Activated T-cell treated with anti-CD3 and anti-CD28 coated beads for 1 hour (primary cell): ENCODE measurements at regions not wholly inside any gene's neighbourhood (a gene's known extent, or its start where the extent isn't known, plus 50 kb on each side); places are given as distances from the start of the nearest gene placed in this dataset.

Source experiments
- DNase-seq: peaks from one replicate; pipeline ENCODE4 v3.0.0-alpha.2; 2020; ENCODE audit warnings: low read depth

DNA sequence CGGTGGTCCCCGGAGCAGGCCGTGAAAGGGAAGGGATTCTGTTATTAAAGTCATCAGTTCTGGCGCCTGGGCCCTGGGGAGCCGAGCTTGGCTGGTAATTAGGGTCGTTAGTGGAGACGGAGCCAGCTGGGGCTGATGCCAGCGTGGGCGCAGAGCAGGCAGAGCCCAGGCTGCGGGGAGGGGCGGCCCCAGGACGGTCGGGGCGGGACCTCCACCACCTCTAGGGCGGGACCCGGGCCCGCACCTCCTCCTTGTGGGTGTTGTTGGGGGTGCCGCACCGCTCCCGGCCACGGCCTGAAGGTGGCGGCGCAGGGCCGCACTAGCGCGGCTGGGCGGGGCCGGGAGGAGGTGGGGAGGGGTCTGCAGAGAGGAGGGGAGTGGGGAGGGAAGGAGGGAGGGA, 470.6 kb downstream of the PTPRU start:
- DNase-seq, result no peak

DNA sequence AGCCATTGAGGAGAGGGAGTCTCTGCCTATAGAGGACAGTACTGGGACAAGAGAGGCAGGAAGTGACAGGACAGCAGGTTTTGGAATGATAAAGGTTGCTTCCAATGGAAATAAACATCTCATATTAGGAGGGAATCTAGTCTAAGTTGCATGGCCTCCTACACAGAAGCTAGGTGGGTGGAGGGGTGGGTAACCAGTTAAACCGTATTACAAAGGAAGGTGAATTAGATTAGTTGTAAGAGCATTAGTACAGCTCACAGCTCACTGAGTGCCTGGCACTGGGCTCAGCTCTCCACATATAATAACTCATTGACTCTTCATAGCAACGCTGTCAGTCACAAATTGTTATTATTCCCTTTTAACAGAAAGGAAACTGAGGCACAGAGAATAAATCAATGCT, 468.1 kb downstream of the PTPRU start:
- no peak for DNase-seq

DNA sequence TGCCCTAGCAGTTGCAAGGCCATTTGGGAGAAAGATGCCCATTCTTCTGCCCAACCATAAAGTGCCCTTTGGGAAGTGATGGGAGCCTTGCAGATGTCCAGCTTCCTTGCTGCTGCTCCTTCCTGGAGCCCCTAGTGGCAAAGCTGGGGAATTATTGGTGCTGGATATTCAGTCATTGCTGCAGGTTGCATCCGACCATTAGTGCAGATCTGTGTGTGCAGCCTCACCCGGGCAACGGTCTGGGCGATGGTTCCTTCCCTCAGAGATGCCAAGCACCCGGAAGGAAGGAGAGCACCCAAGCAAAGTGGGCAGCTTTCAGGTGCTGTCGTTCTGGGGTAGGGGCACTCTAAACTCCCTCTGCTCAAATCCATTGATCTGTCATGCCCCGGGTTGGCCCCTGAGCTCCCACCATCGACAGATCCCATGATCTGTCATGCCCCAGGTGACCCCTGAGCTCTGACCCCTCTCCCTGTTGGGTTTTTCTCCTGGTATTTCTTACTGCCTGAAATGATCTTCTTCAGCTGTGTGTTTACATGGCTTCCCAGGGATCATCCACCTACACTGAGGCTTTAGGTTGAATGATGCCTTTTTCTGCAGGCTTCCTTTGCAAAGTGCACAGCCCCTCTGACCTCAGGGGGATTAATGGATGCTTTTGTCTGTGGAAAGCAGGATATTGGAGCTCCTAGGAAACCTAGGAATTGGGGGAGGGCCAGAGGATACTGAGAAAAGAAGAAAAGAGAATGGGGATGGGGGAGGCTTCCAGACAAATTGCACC, 467.5 kb downstream of the PTPRU start:
- DNase-seq, result no peak

DNA sequence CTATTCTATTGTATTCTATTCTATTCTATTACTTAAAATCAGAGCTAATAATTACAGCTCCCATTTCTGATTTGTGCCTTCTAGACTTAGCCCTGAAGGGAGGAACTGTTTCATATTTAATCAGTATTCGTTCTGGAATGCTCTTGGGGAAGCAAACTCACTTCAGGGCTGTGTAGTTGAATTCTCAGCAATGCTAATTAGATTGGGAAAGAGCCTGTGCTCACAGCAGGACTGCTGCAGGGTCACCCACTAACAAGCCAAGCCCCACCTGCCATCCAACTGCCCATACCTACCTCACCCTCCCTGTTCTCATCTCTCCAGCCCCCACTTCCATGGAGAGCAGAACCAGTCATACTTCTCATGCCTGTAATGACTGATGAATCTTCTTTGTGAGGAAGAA, 464.2 kb downstream of the PTPRU start:
- no peak for DNase-seq

DNA sequence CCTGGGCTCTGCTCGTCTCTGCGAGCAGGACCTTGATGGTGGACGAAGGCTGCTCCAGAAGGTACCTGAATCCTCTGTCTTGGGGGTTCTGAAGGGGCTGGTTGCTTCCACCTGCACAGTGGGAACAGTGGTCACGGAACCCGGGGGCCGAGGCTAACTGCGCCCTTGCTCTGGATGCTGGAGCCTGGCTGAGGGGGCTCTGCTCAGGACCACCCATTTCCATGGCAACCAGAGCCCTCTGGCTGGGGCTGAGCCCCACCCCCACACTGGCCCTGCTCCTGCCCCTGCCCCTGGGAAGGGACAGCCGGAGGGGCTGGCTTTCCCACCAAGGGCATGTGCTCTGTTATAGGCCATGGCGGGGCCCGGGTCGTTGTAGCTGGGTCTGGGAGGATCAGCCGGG, 462.3 kb downstream of the PTPRU start:
- no peak for DNase-seq

DNA sequence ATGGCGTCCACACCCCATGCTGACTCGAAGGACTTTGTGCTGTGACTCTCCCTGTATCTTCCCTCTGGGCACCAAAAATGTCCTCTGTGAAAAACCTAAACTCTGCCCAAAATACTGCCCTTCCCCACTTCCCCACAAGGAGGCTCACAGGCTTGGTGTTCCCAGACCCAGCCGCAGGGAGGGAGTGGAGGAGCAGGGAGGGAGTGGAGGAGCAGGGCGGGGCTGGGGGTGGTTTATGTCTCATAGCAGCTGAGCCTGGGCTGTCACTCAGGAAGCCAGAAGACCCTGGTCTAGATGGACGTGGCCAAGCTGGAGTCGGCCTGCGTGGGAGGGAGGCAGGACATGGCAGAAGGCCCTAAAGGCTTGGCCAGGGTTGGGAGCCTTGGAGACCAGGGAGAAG, 461.7 kb downstream of the PTPRU start:
- no peak for DNase-seq

DNA sequence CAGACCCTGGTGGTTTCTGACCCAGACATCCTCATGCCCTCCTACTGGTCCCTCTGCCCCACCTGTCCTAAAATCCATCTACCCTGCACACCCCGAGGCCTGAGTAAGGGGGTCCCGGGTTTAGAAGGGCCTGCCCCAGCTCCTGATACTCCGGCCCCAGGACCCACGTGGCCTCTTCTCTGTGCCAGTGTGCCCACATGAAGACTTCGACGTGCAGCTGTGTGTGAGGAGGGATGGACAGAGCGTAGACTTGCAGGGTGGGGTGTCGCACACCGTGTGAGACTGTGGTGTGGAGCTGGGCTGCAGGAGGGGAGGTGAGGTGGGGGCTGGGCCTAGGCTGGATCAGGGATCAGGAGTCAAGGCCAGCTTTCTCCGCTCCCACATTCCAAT, 461.1 kb downstream of the PTPRU start:
- DNase-seq, result no peak

DNA sequence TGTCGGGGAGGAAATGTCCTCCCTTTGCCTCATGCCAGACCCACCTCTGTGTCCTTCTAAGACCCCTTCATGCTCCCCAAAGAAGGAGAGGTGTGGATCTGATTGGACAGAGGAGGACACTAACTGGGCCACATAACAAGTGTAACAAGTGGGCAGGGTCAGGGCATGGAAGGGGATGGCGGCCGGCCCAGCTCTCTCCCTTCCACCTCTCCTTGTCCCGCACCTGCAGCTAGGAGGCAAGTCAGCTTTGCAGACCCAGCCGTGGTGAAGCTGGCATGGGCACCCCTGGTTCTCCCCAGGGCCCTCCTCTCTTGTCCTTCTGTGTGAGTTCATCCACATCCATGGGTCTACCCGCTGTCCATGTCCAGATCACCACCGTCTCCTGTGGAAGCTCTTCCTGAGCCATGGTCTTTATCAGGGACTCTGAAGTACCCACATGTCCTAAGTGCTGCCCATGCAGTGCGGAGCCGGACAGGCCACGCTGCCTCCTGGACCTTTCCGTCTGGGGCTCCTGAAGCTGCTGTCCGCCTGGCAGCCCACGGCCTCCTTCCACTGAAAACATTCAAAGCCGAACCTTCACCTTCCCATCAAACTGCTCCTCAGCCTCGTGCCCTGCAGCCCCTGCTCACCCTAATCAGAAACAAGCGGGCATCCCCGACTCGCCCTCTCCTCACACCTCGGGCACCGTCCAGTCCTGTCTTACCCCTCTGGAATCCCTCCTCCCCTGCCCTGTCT, 460.5 kb downstream of the PTPRU start:
- DNase-seq, result no peak

DNA sequence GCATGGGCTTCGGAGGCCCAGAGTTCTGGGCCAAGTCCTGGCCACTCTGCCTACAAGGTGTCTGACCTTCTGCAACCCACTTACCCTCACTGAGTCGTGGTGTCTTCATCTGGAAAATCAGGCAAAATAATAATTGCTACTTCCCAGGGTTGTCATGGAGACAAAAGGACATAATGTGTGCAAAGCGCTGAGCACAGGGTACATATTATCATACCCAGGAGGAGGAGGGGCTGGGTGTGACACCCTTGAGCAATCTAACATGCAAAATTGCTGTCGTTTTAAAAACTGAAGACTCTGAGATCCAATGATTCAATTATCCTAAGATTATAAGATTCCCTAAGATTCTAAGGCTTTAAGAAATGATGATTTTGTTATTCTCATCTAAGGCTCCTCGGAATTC, 459.5 kb downstream of the PTPRU start:
- DNase-seq, result no peak

DNA sequence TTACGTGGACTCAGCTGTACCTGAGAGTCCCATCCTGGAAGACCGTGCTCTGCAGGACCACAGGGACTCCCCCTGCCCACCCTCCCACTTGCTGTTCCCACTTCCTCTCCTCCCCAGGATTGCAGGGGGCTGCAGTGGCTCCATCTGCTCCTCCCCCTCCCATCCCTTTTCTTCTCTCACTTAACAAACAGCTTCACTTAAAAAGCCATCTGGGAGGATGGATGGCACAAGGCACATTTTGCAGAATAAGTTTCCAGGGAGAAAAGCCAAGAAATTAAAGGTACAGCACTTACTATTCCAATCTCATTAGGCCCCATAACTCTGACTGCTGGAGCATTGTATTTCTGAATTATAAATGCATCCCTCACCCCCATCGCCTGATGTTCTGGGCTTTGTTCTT, 458.7 kb downstream of the PTPRU start:
- DNase-seq, result no peak

DNA sequence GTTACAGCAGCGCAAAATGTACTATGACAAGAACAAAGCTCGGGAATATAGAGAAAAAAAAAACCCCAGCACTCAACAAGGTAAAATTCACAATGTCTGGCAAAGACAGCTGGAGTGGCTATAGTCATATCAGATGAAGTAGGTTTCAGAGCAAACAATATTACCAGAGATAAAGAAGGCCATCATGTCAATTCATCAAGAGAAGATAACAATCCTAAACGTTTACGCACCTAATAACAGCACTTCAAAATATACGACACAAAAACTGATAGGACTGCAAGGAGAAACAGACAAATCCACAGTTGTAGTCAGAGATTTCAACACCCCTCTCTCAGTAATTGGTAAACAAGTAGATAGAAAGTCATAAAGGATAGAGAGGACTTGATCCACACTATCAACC, 455.2 kb downstream of the PTPRU start:
- DNase-seq, result no peak

DNA sequence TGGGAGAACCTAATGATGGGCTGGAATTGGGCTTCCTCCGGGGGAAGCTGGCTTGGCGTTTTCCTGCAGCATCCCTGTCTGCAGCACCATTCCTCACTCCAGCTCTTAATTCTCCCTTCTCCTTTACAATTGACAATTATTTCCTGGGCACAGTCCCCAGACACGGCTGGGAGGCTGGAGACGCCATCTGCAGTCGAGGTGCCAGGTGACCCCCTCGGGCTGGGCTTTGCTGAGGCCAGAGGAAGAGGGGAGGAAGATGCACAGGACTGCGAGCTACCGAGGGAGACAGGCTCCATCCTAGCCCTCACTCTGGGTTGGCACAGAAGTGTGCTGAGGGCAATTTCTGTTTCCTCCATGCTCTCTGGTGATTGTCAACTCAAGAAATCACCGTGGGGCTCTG, 453.8 kb downstream of the PTPRU start:
- DNase-seq, result no peak

DNA sequence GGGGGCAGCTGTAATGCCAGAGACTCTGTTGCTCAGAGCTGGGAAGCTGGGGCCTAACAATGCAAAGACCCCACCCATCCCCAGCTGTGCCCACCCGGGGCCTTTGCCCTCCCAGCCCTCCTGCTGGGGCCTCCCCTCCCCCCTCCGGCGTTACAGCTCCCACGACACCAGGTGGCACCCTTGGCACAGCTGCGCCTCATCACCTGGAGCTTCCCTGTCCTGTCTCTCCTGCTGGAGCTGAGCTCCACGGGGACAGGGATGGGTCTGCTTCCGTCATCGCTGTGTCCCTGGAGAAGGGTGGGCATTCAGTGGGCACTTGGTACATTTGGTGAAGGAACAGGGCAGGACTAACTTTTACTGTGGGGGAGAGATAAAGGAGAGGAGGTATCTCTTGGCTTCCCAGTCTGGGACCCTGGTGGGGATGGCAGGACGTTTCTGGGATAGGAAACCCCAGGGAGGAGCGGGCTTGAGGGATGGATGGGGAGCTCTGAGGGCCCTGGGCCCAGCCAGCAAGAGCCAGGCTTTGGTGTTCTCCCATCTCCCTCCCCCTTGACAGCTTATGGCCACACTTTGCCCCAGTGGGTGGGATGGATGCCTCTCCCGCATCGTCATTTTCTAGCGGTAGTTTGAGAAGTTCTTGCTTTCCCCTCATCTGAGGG, 453.2 kb downstream of the PTPRU start:
- no peak for DNase-seq

DNA sequence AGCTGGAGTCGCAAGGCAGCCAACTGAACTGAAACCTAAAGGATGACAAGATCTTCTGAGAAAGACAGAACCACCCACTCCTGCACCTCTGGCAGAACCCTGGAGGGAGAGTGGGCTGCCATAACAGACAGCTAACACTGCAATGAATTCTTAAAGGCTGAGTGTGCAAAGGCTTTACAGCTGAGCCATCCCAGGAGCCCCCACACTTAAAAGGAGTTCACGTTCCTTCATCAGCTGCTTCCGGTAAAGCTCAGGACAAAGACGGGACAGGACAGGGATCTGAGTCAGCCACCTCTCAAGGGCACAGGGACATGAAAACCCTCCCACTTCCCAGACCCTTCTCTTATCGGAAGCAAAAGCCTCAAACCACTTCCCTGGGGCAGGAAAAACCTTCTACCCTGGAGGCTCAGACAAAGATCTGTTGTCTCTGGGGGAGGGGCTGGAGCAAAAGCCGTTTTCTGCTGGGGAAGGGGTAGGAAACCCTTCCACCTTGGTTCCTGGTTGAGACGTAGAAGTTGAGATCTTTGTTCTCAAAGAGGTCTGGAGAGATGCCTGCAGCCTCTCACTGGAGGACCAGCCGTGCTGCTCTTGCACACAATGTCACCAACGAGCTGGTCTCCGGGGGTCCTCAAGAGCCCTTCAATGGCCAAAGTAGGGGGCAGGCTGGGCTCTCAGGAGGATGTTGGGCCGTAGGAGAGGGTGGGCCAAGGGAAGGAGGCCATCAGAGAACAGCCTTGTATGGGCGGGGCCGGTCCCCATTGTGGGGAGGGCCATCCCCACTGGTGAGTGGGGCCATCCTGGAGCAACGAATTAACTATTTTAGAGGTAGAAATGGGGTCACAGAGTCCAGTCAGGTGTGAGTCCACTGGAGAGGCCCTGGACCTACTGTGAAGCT, 452.4 kb downstream of the PTPRU start:
- no peak for DNase-seq

DNA sequence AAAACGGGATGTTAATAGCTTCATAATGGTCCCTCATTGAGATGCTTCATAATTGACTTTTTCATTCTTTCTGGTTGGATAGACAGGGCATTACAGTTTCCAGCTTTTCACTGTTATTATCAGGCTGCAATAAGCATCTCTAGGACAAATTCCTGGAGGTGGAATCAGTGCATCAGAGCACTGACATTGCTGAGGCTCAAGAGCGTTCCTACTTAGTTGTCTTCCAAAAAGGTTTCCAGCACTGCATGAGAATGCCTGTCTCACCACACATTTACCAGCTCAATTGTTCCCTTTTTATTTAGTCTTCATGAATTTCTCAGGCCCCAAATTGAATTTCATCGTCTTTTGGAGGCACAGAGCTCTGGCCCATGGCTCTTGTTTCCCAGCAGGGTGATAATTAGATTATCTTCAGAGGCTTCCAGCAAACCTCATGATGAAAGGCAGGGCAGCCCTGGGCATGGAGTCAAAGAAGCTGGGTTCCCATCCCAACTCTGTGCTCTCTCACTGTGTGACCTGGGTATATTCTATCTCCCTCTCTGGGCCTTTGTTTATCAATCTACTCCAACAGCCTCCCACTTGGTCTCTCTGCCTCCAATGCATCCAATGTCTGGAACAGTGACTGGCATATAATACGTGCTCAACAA, 451.4 kb downstream of the PTPRU start:
- DNase-seq, result no peak

DNA sequence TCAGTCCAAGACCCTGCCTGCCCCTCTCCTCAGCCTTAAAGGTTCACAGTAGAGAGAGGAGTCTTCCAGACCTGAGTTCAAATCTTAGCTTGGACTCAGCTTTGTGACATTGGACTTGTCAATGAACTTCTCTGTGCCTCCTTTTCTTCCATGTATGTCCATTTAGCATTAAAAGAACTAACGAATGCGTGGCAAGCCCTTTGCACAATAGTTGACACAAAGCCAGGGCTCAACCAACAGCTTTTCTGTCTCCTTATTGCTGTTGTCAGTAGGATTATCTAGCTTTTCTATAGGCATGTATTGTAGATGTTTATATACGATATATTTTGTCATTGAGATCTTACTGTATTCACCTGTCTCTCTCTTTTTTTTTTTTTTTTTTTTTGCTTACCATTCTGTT, 450.8 kb downstream of the PTPRU start:
- DNase-seq, result no peak

DNA sequence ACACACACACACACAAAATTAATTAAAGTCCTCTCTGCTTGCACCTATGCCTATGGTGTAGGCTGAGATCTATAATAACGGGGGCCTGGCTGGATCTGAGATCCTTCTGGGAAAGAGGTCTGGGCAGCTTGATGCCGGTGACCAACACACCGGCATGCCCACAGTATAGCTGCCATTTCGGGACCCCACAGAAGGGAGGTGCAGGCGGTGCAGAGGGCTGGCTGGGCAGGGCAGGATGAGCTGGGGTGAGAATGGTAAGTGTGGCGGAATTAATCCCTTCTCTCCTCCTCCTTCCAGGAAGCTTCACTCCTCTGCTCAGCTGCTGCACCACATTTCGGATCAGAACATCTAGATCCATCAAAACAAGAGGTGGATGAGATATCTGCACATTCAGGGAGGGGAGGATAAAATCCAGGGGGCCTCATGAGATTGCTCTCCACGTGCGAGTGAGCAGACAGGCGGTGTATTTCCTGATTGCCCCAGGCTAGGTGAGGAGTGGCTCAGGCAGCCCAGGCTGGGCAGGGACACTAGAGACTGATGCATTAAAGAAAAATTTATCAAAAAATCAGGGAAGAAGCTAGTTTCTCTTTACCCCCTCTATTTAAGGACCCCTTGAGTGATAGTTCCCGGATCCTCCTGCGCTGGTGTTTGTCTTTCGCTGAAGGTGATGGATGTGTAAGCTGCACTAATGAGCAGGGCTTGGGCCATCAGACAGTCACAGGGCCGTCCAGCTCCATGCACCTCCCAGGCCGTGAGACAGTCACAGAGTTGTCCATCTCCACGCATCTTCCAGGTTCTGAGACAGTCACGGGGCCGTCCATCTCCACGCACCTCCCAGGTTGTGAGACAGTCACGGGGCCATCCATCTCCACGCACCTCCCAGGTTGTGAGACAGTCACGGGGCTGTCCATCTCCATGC, 449.9 kb downstream of the PTPRU start:
- DNase-seq, result no peak

DNA sequence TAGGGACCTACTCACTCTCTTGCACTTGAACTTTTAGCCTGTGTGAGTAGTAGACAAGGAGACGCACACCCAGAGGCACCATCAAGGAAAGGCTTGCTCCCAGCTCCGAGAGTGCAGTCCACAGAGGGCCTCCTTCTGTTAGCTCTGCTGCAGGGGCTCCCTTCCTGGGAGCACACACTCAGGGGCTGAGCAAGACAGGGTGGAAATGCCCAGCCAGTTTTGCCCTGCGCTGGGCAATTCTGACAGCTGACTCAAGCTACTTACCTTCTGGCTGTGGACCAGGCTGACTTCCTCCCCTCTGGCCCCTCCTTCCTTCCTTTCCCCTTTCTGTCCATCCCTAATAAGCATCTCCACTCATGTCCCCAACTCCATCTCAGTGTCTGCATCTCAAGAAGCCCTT, 449.1 kb downstream of the PTPRU start:
- DNase-seq, result no peak

DNA sequence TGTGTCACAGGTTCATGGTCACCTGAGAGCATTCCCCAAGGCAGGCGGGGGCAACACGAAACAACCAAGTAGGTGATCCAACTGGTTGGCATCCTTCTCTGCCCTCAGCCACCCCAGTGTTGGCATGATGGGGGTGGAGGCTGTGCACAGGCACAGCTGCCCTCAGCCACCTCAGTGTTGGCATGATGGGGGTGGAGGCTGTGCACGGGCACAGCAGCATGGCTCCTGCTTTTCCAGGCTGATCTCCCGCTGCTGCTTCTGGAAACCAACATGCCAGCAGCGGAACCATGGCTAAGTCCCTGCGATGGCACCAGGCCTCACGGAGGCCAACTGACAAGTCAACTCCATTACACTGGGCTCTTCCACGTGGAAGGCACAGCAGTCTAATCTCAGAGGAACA, 447.8 kb downstream of the PTPRU start:
- DNase-seq, result no peak

DNA sequence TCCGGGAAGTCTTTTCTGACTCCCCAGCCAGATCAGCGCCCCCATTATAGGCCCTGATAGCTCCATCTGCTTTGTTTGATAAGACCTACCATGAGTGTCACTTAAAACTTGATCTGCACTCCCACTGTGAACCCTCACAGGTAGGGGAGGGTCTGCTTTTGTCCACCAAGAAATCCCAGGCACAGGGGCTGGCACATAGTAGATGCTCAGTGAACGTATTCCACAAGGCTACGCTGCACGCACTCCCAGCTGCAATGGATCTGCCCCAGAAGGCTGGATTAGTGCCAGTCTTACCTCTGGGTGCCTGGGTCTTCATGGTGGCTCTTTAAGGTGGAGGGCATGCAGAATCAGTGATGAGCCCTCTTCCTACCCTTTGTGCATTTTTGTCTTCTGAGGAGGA, 447.1 kb downstream of the PTPRU start:
- DNase-seq, result no peak

DNA sequence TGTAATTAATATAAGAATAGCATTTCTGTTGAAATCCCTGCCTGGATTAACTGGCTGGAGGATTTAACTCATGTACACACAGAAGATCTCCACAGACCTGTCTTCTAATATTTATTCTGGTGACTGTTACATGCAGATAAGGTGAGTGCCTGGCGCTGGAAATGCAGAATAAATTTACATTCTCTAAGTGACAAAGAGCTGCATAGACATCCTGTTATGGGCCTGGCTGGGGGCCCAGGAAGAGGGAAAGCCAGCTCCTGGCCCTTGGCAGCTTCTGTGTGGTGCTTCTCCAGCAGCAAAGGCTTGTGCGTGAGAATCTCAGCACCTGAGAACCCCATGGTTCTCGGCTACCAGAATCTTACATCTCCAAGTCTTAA, 446.6 kb downstream of the PTPRU start:
- DNase-seq, result no peak
